NCI-H69 (cell line): ENCODE measurements at regions not wholly inside any gene's neighbourhood (a gene's known extent, or its start where the extent isn't known, plus 50 kb on each side); places are given as distances from the start of the nearest gene placed in this dataset.
"Not testable (repeated sequence)": the region's sequence is repeated elsewhere in the genome, so short reads cannot be mapped to it uniquely, and the experiment has no call there.

Experiments used
- DNase-seq: peaks from one replicate; lab custom pipeline; 2025; lab: John Stamatoyannopoulos, UW

DNA sequence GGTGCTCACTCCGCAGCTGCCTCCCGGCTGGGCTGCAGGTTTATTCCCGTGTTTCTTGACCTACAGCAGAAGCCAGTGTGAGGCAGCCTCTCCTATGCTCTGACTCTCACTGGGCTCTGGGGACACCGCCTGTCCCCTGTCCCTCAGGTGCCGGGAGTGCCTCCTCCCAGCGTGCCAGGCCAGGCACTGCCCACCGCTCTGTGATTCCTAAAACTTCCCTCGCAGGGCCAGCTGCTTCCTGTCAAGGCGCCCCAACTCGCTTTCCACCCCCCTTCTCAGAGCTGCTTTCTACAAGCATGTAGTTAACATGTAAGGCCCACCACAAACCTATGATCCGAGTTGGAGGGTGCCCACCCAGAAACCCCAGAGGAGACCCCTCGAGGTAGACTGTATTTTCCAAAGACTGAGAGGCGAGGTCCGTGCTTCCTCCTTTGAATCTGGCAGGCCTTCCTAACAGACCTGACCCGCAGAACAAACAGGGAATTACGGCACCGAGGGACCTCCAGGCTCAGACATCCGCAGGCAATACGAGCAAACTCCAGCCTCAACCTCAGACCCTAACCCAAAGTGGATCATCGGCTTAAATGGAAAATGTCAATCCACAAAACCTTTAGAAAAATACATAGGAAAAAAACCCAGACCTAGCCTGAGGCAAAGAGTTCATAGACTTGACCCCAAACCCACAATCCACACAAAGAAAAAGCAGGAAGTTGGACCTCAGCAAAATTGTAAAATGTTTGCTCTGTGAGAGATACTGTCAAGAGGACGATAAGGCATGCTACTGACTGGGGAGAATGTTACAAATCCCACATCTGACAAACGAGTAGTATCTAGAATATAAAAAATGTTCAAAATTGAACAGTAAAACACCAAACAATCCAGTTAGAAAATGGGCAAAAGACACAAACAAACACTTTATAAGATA lies 121.3 kb upstream of the IQSEC1 start:
- DNase-seq = peak; percentile 31

DNA sequence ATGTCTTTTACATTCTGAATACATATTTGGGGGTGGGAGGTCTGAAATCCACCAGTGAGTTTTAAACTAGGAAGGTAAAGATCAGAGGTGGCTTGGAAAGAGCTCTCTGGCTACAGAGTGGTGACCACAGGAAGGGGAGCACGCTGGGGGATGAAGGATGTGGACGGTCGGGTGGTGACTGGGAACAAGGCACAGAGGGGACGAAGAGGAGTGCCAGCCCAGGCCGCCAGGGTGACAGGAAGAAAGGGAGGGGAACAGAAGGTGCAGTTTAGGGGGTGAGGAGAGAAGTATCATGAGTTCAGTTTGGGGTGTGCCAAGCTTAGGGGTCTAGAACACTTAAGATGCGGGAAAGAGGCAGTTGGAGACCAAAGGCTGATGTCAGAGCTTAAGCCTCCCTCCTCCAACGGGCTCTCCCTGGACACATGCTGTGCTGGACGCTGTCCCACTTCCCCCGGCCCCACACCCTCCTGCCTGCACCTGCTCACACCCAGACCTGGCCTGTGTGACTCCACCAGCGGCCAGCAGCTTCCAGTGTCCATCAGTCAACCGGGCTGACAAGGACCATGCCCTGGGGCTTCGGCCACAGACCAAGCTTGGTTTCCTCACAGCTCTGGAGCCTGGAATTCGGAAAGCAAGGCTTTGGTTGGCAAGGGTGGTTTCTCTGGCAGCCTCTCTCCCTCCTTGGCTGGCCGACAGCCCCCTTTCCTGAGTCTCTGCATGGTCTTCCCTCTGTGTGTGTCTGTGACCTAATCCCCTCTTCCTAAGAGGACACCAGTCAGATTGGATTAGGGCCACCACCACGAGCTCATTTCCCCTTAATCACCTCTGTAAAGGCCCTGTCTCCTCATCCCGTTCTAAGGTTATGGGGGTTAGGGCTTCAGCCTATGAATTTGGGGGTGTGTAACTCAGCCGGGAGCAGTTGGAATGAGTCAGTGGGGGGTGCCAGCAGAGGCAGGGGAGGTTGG lies 120.4 kb upstream of the IQSEC1 start:
- peak; percentile 4 for DNase-seq

DNA sequence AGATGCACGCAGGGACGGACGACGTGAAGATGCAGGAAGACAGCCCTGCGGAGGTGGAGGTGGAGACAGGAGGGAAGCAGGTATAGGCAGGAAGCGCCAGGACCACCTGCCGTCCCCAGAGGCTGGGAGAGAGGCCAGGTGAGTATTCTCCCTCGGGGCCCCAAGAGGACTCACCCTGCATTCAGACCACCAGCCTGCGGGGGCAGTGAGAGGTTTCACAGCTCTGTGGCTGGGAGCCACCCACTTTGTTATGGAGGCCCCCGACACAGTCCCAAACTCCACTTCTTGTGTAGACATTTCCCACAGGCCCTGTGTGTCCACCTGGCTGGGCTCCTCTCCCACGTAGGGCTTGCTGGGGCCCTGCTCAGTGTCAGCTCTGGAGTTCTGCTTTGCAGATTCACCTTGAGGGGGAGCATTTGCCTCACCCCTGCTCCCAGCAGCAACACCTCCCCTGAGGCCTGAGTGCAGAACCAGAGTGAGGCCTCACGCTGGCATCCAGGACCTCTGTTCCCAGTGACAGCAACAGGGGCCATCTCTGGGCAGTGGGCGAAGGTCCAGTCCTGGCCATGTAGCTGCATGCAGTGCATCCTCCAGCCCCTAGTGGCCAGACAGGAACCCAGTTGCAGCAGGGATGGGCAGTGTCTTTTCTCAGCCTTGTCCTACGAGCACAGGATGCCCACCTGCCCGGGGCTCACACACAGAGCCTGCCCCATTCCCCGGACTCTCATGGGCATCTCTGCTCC lies 119.4 kb upstream of the IQSEC1 start:
- DNase-seq = peak; percentile 6

DNA sequence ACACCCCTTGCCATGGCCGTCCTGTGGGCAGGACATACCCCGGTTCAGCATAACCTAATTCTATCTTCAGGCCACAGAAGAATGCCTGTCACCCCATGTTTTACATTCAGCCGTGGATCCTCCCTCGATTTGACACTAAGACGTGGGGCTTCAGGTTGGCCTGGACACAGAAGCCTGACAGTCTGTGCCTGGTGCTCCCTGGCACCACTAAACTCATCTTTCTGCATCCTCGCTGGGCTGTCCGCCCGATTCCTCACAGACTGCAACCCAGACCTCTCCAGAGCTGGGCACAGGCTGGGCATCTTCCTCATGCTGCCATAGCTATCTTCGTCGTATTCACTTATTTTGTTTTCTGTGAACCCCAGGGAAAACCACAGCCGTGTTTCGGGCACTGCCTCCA lies 117.8 kb upstream of the IQSEC1 start:
- DNase-seq = no peak

DNA sequence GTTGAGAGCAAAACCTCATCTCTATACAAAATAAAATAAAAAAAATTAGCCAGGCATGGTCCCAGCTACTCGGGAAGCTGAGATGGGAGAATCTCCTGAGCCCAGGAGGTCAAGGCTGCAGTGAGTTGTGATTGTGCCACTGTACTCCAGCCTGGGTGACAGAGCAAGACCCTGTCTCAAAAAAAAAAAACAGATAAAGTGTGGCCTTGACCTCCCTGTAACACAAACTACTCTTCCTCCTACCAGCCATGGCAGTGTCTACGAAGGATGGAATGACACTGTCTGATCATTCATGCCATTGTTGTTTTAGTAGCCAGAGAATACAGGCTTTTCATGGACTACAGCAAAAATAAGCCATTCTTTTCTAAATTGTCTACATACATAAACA lies 117.1 kb upstream of the IQSEC1 start:
- DNase-seq = no peak

DNA sequence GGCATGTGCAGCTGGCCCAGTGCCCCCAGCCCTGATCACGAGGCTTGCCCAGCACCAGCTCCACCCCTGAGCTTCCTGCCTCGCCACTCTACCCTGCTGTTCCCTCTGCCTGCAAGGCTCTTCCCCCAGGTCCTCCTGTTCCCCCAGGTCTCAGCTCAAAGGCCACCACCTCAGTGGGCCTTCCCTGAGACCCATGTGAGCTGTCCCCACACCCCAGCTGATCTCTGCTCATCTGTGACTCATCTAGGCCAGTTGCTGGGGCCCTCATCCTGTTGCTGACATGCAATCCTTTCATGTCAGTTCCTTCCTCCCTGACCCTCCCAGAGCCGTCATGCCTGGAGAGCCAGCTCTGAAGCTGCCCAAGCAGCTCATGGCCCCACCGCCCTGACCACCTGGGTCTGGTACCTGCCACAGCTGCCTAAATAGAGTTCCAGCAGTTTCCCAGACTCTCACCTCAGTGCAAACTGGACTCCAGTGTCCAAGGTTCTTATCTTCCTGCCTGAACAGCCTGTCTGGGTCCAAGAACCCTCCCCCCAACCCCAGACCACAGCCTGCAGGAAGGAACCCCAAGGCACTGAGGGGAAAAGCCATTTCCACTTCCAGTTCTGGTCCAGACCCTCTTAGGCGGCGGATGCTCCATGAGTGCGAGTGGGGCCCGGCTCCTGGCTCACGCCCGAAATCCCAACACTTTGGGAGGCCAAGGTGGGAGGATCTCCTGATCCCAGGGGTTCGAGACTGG lies 116.6 kb upstream of the IQSEC1 start:
- no peak for DNase-seq

DNA sequence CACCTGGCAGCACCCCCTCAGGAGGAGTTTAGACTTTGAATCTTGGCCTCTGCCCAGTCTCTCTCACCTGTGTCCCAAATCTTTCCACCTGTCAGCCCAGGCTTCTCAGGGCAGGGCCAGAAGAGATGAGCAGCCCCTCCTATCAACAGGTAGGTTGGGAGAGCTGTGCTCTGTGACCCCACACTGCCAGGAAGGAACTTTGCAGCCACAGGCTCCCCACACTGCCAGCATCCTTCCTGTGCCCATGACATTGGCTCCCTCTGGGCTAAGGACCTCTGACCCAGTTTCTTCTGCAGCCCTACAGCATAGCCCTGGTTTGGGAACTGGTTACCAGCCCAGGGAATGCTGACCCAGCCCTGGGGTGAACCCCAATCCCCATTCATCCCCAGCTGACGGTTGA lies 115.7 kb upstream of the IQSEC1 start:
- DNase-seq = no peak

DNA sequence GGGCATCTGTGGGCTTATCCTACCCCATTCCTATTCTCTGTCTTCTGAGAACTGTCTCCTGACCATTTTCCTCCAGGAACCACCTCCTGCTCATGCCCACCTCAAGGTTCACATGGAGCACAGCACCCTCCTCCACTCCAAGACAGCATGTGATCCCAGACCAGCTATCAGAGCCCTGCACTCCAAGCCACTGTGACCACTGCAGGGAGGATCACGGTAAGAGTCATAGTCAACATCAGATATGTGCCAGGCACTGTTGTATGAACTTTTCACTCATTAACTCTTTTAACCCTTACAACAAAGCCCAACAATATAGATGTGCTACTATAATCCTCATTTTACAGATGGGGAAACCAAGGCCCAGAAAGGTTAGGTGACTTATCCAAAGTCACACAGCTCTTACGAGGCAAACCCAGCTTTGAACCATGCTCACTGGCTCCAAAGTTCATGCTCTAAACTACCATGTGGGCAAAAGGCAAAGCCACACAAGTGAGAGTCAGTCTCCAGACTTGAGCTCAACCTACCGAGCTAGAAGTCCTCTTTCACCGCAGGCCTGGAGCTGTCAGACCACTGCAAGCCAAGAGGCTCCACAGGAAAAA lies 115.1 kb upstream of the IQSEC1 start:
- no peak for DNase-seq

DNA sequence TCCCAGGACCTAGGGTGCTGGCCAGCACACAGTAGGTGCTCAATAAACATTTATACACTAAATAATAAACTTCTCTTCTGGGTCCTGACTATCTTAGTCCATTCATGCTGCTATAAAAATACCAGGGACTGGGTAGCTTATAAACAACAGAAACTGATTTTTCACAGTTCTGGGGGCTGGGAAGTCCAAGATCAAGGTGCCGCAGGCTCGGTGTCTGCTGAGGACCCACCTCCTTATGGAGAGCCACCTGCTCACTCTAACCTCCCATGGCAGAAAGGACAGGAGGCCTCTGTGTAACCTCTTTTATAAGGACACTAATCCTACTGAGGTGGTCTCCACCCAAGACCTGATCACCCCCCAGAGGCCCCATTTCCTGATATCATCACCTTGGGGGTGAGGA lies 114.4 kb upstream of the IQSEC1 start:
- no peak for DNase-seq

DNA sequence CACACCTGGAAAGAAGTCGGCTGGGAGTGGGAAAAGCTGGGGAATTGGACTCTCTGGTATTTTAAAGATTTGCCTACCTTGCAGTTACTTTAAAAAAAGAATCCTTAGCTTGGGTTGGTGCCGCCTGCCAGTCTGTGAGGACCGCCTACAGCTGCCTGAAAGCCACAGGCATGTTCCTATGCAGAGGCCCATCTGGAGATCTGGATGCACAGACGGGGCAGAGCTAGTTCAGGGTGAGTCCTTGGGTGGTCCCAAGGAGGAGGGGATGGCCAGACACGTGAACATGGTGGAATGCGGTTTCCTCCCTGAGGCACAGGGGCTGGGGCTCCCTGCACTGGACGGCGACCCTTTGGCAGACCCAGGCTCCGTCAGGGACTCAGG lies 113.2 kb upstream of the IQSEC1 start:
- no peak for DNase-seq

DNA sequence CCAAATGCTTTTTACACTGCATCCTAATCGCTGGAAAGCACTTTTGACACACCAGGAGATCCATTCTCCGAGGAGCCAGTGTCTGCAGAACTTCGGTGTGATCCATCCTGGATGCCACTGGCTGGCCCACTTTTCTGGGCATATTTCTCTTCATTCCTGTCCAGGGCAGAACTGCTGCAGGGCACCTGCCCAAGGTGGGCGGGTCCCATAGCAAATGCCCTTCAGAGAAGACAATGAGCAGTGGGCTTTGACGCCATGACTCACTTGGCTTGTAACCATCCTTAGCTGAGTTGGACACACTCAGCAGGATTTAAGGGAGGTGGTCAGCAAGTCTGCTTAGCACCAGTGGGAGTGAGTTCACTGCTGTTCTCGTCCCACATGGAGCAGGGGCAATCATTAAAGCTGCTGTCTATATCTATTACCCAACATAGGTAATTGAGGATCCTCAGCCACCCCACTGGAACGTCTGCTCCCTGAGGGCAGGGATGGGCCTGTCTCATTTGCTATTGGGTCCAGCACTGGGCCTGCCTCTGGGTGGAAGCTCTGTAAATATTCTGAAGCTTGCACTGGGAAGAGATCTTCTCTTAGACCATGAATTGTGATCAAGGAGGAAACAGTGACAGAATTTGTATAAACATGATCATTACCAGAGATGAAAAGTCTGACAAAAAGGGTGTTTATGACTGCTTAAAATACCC lies 112.7 kb upstream of the IQSEC1 start:
- DNase-seq = no peak

DNA sequence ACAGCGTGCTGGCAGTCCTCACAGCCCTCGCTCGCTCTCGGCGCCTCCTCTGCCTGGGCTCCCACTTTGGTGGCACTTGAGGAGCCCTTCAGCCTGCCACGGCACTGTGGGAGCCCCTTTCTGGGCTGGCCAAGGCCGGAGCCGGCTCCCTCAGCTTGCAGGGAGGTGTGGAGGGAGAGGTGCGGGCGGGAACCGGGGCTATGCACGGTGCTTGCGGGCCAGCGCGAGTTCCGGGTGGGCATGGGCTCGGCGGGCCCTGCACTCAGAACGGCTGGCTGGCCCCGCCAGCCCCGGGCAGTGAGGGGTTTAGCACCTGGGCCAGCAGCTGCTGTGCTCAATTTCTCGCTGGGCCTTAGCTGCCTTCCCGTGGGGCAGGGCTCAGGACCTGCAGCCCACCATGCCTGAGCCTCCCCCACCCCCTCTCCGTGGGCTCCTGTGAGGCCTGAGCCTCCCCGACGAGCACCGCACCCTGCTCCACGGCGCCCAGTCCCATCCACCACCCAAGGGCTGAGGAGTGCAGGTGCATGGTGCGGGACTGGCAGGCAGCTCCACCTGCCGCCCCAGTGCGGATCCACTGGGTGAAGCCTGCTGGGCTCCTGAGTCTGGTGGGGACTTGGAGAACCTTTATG lies 106.5 kb upstream of the IQSEC1 start:
- DNase-seq = not testable (repeated sequence)

DNA sequence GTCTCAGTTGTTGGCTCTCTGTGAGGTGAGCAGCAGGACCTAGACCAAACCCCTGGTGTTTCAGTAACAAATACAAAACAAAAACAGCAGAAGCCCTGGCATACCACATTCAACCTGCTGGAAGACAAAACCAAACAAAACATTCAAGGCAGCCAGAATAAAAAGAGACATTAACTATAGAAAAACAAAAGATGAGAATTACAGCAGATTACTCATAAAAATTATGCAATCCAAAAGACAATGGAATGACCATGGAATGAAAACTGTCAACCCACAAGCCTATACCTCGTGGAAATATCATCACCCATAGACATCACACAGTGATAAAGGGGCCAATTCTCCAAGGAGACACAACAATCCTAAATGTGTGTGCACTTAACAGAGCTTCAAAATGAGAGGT lies 106.0 kb upstream of the IQSEC1 start:
- DNase-seq = no peak

DNA sequence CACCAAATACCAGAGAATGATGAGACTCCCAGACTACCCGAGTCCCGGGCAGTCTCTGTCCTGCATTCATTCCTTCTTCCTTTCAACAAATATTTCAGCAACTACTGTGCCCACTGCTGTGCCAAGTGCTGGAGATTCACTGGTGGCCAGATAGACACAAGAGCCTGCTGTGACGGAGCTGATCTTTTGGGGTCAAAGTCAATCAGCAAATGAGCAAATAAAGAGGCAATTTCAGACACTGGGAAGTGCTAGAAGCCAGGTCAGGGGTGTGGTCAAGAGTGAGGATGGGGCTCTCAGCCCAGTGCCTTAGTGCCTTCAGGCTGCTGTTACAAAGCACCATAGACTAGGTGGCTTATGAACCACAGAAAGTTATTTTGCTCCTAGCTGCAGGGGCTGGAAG lies 104.9 kb upstream of the IQSEC1 start:
- DNase-seq = no peak

DNA sequence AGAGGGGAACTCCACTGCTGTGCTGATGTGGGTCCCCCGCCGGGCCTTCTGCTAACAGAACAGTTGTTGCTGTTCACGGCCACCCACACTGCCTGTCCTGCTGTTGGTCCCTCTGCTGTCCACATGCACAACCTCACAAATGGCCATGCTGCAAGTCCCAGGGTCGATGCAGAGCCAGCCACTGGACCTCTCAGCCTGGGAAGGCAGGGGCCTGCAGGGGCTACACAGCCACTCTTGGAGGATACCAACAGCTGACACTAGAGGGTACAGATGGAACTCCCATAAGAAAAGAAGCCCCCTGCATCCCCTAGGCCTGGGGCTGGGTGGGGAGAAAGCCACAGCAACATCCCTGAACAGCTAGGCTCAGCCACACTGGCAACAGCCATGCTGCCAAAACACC lies 104.4 kb upstream of the IQSEC1 start:
- no peak for DNase-seq

DNA sequence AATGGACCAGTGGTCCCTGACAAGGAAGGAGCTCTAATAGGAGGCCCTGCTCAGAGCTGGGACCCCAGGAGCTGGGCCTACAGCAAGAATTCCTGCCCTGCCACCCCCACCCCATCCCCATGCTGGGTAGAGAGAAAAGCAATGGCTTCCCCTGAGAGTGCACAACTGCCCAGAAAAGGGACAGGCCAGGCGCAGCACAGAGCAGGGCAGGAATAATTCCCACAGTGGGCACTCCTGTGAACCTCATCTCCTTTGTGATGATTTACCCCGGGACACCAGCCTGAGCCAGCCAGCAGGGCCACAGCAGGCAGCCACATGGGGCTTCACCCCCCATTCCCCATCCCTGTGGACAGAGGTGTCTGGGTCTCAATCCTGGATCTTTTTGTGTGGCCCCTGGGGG lies 104.0 kb upstream of the IQSEC1 start:
- DNase-seq = no peak

DNA sequence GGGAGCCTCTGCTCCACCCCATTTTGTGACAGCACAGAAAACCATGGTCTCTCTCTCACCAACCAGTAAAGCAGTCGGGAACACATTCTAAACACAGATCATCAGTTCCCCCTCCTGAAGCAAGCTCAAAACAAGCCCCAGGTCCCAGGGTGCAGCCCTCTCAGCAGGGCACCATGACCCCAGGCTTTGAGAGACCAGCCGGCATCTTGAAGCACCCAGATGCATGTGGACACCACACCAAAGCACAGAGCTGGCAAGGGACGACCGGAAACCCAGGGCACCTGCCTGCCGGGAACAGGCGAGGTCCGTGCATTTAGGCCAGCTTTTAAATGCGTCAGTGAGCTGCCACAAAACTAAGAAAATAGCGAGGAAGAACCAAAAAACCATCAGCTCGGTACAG lies 103.2 kb upstream of the IQSEC1 start:
- DNase-seq = no peak

DNA sequence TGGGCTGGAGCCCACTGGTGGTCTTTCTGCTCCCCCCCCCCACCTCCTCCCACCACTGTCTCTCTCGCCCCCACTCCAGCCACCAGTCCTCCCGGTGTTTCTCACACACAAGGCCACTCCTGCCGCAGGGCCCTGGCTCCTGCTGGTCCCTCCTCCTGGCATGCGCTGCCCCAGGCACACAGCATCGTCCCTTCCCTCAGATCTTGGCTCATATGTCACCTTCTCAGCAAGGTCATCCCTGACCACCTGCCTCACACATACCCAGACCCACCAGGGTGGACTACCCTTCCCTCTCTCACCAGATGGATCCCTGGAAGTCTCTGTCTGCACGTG lies 101.5 kb upstream of the IQSEC1 start:
- DNase-seq = no peak

DNA sequence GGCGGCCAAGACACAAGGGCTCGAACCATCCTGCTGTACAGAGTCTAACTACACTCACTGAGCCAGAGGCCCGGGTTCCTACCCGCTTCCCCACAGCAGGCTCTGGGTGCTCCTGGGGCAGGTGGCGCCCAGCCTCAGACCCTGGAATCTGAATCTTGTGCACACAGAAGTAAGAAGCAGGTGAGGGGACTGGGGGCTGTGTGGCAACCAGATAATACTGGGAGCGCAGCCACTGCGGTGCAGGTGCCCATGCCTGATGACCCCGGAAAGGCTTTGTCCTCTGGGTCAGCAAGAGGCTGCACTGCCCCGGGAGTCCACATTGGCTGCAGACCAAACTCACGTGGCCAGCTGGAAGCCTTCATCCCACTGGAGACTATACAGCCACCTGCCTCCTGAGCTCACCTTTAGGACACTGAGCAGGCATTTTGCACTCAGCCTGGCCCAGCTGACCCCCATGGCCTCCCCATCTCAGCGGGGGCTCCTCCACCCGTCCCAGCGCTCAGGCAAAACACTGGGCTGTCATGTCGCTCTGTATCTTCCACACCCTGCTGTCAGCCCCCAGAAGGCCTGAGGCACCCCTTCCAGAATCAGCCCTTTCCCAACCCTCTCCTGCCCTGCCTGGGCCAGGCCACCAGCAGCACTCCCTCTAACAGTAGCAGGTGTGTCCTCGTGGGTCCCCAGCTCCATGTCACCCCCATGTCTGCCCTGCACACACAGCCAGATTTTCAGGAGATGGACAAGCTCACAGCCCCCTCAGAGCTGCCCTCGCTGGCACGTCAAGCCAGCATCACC lies 101.0 kb upstream of the IQSEC1 start:
- DNase-seq = no peak
